GM23248 (cell line): ENCODE measurements at regions not wholly inside any gene's neighbourhood (a gene's known extent, or its start where the extent isn't known, plus 50 kb on each side); places are given as distances from the start of the nearest gene placed in this dataset.
"Not testable (repeated sequence)": the region's sequence is repeated elsewhere in the genome, so short reads cannot be mapped to it uniquely, and the experiment has no call there.

Experiments used
- DNase-seq: peaks from one replicate; pipeline ENCODE4 v3.0.0-alpha.2; 2015
- H2AFZ ChIP-seq: fragments of 200-600 bp; sonication (generic); 2 replicates; pipeline ENCODE4 v1.6.1; 2016; ENCODE audit warnings: antibody characterized with exemption
- H3F3A ChIP-seq: fragments of 200-600 bp; sonication (generic); 2 replicates; pipeline ENCODE4 v1.6.1; 2016; ENCODE audit warnings: mild to moderate bottlenecking, antibody characterized with exemption, mixed run types; ENCODE audit not compliant: insufficient read depth
- H3K27ac ChIP-seq: fragments of 200-600 bp; sonication (generic); 2 replicates; pipeline ENCODE4 v1.5.1; 2016; ENCODE audit warnings: mild to moderate bottlenecking
- H3K27me3 ChIP-seq: fragments of 200-600 bp; sonication (generic); replicated peaks from 2 replicates; pipeline ENCODE4 v1.6.1; 2016; ENCODE audit warnings: mild to moderate bottlenecking; ENCODE audit not compliant: insufficient read depth
- H3K36me3 ChIP-seq: fragments of 200-600 bp; sonication (generic); 2 replicates; pipeline ENCODE4 v1.6.1; 2016; ENCODE audit warnings: low read depth, mild to moderate bottlenecking
- H3K4me1 ChIP-seq: fragments of 200-600 bp; sonication (generic); 2 replicates; pipeline ENCODE4 v1.6.1; 2016; ENCODE audit warnings: mild to moderate bottlenecking; ENCODE audit not compliant: insufficient read depth
- H3K4me2 ChIP-seq: fragments of 200-600 bp; sonication (generic); one replicate; pipeline ENCODE4 v1.6.1; 2016; ENCODE audit warnings: mild to moderate bottlenecking; ENCODE audit not compliant: unreplicated experiment
- H3K4me3 ChIP-seq: fragments of 200-600 bp; sonication (generic); 2 replicates; pipeline ENCODE4 v1.5.1; 2016; ENCODE audit warnings: mild to moderate bottlenecking
- H3K79me2 ChIP-seq: fragments of 200-600 bp; sonication (generic); 2 replicates; pipeline ENCODE4 v1.6.1; 2016; ENCODE audit warnings: mild to moderate bottlenecking; ENCODE audit not compliant: insufficient read depth
- H3K9ac ChIP-seq: fragments of 200-600 bp; sonication (generic); 2 replicates; pipeline ENCODE4 v1.6.1; 2016; ENCODE audit warnings: mild to moderate bottlenecking
- H3K9me2 ChIP-seq: fragments of 200-600 bp; sonication (generic); 2 replicates; pipeline ENCODE4 v1.6.1; 2016; ENCODE audit warnings: mixed run types, mild to moderate bottlenecking, moderate library complexity; ENCODE audit not compliant: insufficient read depth
- H3K9me3 ChIP-seq: fragments of 200-600 bp; sonication (generic); one replicate; pipeline ENCODE4 v1.6.1; 2017; ENCODE audit warnings: low read depth
- H4K20me1 ChIP-seq: fragments of 200-600 bp; sonication (generic); 2 replicates; pipeline ENCODE4 v1.6.0; 2016; ENCODE audit not compliant: insufficient read depth
- EZH2 ChIP-seq: fragments of 200-600 bp; sonication (generic); IDR thresholded peaks from 2 replicates; pipeline ENCODE4 v1.6.1; 2018; ENCODE audit warnings: antibody characterized with exemption, mild to moderate bottlenecking; ENCODE audit not compliant: insufficient read depth, poor library complexity, severe bottlenecking
- EZH2phosphoT487 ChIP-seq: fragments of 200-600 bp; sonication (generic); IDR thresholded peaks from 2 replicates; pipeline ENCODE4 v1.6.1; 2018; ENCODE audit warnings: antibody characterized with exemption, moderate library complexity, mild to moderate bottlenecking, low read depth; ENCODE audit not compliant: insufficient read depth
- WGBS, 2 experiments: methylation state at CpG; one replicate each; pipeline ENCODE4 v1.1.6; 2015 to 2017; ENCODE audit warnings: low lambda C conversion rate in 2 of 2, low coverage in 1 of 2; ENCODE audit errors: missing lambda C conversion rate in 2 of 2; 5-methylcytosine and 5-hydroxymethylcytosine counted together
- in situ Hi-C: fragments of 300-500 bp; cut with MboI; formaldehyde crosslinking; loops from 2 replicates; pipeline ENCODE4 v1.15.0; 2020

GRCh38 chr10:26372513-26373354 is 65.4 kb upstream of the APBB1IP start:
- Histone ChIP-seq H3K9me3 (no peaks in the 10 kb centered on the region), H3K79me2 (no peaks in the 10 kb centered on the region), H2AFZ (no peak overlapping the region), H3K4me1 (no peaks in the 10 kb centered on the region), H3K9me2 (no peaks in the 10 kb centered on the region), H3K4me2 (no peak overlapping the region), H3F3A (no peaks in the 10 kb centered on the region), H3K9ac (no peak overlapping the region), H3K4me3 (no peak overlapping the region), H3K36me3 (no peaks in the 10 kb centered on the region), H3K27me3 (no peaks in the 10 kb centered on the region; the same call in 1 of the 2 replicates), H3K27ac (no peak overlapping the region), H4K20me1 (no peaks in the 10 kb centered on the region)
- no peak for TF ChIP-seq EZH2
- TF ChIP-seq EZH2phosphoT487: no peak
- in situ Hi-C loops: no loop called here
- 30 to 36% methylated on average over 4 of the region's 4 CpGs for WGBS, 2 experiments
- DNase-seq: no peak

- Histone ChIP-seq H3K4me2 (no peak overlapping the region), H4K20me1 (no peaks in the 10 kb centered on the region), H3K4me1 (no peaks in the 10 kb centered on the region), H3K36me3 (no peaks in the 10 kb centered on the region), H3K79me2 (no peaks in the 10 kb centered on the region), H3K9me2 (no peaks in the 10 kb centered on the region), H3K4me3 (no peak overlapping the region), H3K27ac (no peak overlapping the region), H3K9me3 (no peaks in the 10 kb centered on the region), H2AFZ (no peak overlapping the region), H3K27me3 (no peaks in the 10 kb centered on the region; the same call in 1 of the 2 replicates), H3F3A (no peaks in the 10 kb centered on the region), H3K9ac (no peak overlapping the region)
- 51 to 54% methylated on average over 4 of the region's 4 CpGs for WGBS, 2 experiments
- no peak for DNase-seq
- no peak for TF ChIP-seq EZH2
- no peak for TF ChIP-seq EZH2phosphoT487
- in situ Hi-C loops: no loop called here
These were observed 63.7 kb upstream of the APBB1IP start for GRCh38 chr10:26374426-26374825.

GRCh38 chr10:26377224-26377810 is 60.8 kb upstream of the APBB1IP start:
- H3K4me2 ChIP-seq, H3K9me3 ChIP-seq, H3K27ac ChIP-seq, H3K27me3 ChIP-seq, H3K36me3 ChIP-seq, H3K4me3 ChIP-seq, DNase-seq, H3K9me2 ChIP-seq, H3F3A ChIP-seq, H4K20me1 ChIP-seq, in situ Hi-C loops, H3K4me1 ChIP-seq, H2AFZ ChIP-seq, H3K79me2 ChIP-seq, H3K9ac ChIP-seq: not testable (repeated sequence)
- WGBS, 2 experiments: 35 to 36% methylated on average over 9 of the region's 9 CpGs

GRCh38 chr10:26378861-26379294 is 59.3 kb upstream of the APBB1IP start:
- H3K4me3 ChIP-seq: no peak overlapping the region
- H3K27me3 ChIP-seq: no peaks in the 10 kb centered on the region; the same call in 1 of the 2 replicates
- 24 to 31% methylated on average over 5 of the region's 5 CpGs for WGBS, 2 experiments
- H3K4me2 ChIP-seq: no peak overlapping the region
- TF ChIP-seq EZH2phosphoT487: no peak
- no peak for TF ChIP-seq EZH2
- no peaks in the 10 kb centered on the region for H3K4me1 ChIP-seq
- DNase-seq: peak; percentile 16
- H3K9me3 ChIP-seq: no peaks in the 10 kb centered on the region
- H2AFZ ChIP-seq: no peak overlapping the region
- H3K36me3 ChIP-seq: no peaks in the 10 kb centered on the region
- H3K9ac ChIP-seq: no peak overlapping the region
- H3K27ac ChIP-seq: no peak overlapping the region
- H3F3A ChIP-seq: no peaks in the 10 kb centered on the region
- no peaks in the 10 kb centered on the region for H4K20me1 ChIP-seq
- no peaks in the 10 kb centered on the region for H3K9me2 ChIP-seq
- in situ Hi-C loops: no loop called here
- H3K79me2 ChIP-seq: no peaks in the 10 kb centered on the region
